K562 (cell line): ENCODE measurements at regions not wholly inside any gene's neighbourhood (a gene's known extent, or its start where the extent isn't known, plus 50 kb on each side); places are given as distances from the start of the nearest gene placed in this dataset.

Source experiments
- BRD4 ChIP-seq: fragments of 200-600 bp; sonication (generic); IDR thresholded peaks from 2 replicates; pipeline ENCODE4 v1.6.1; 2017; ENCODE audit warnings: inconsistent platforms
- CREBBP ChIP-seq: IDR thresholded peaks from one replicate; pipeline ENCODE4 v1.6.1; 2012; ENCODE audit warnings: low read depth, mild to moderate bottlenecking, control low read depth, inconsistent platforms, low read length
- E2F1 ChIP-seq: sonication (generic); formaldehyde crosslinking; IDR thresholded peaks from 2 replicates; pipeline ENCODE4 v1.8.1; 2023; ENCODE audit warnings: mild to moderate bottlenecking, missing genetic modification reagents, moderate library complexity
- E4F1 ChIP-seq: fragments of 250-450 bp; sonication (Bioruptor Pico); IDR thresholded peaks from 2 replicates; pipeline ENCODE4 v1.5.0; 2021; ENCODE audit warnings: mild to moderate bottlenecking, borderline replicate concordance
- KLF16 ChIP-seq: IDR thresholded peaks from 2 replicates; pipeline ENCODE4 v1.6.1; 2016; ENCODE audit warnings: antibody characterized with exemption
- NFE2 ChIP-seq: IDR thresholded peaks from 2 replicates; pipeline ENCODE4 v1.6.1; 2014; ENCODE audit warnings: antibody characterized with exemption, low read depth
- RBM22 ChIP-seq: fragments of 200-400 bp; formaldehyde crosslinking; IDR thresholded peaks from 2 replicates; pipeline ENCODE4 v1.6.1; 2018; ENCODE audit warnings: low read length, low read depth; ENCODE audit not compliant: poor library complexity, severe bottlenecking
- TCF3 ChIP-seq: sonication (generic); formaldehyde crosslinking; IDR thresholded peaks from 2 replicates; pipeline ENCODE4 v1.4.0; 2020; ENCODE audit warnings: mild to moderate bottlenecking, missing genetic modification reagents
- ZNF639 ChIP-seq, 2 experiments: fragments of 200-800 bp in 1 of 2; sonication (Bioruptor generic) in 1 of 2; sonication (generic) in 1 of 2; formaldehyde crosslinking in 1 of 2; IDR thresholded peaks in 1 of 2; conservative IDR thresholded peaks in 1 of 2; 2 replicates each; pipeline versions ENCODE4 v1.5.0 to v1.6.1; 2016 to 2020; ENCODE audit warnings: missing compliant biosample characterization in 1 of 2, missing genetic modification characterization in 1 of 2, missing genetic modification reagents in 1 of 2
- TF ChIP-seq, protein P1 (sequence below), 3 experiments: IDR thresholded peaks in 2 of 3; conservative IDR thresholded peaks in 1 of 3; 2 replicates each; pipeline ENCODE4 v1.5.1; 2011 to 2012; ENCODE audit warnings: low read length in 3 of 3, mild to moderate bottlenecking in 3 of 3, control low read depth in 2 of 3, improper control_type of control experiment in 1 of 3, inconsistent platforms in 1 of 3, low read depth in 1 of 3, mixed read lengths in 1 of 3, moderate library complexity in 1 of 3; ENCODE audit not compliant: insufficient read depth in 2 of 3

DNA sequence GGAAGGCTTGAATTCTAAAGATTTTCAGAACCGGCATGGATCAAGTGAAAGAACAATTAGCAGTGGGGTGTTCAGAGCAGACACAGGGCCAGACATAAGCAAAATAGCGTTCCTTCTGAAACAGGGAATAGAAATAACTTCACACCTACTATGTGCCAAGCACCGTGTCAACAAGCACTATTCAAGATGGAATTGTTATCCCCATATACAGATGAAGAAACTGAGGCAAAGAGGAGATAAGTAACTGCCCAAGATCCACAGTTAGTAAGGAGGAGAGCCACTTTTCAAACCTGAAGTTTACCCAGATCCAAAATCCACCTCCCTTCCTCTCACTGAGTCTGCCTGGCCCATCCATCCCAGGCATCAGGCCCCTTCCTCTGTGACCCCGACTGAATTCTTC lies 73.6 kb upstream of the PIK3CG start:
- TF ChIP-seq KLF16: no peak
- TF ChIP-seq RBM22: no peak
- no peak for TF ChIP-seq ZNF639 (CRISPR knock-in tag; conservative IDR thresholded peaks at IDR 0.05 in 1 of 2, IDR thresholded peaks at IDR 0.05 in 1 of 2)
- no peak for TF ChIP-seq NFE2
- TF ChIP-seq, protein P1, sequence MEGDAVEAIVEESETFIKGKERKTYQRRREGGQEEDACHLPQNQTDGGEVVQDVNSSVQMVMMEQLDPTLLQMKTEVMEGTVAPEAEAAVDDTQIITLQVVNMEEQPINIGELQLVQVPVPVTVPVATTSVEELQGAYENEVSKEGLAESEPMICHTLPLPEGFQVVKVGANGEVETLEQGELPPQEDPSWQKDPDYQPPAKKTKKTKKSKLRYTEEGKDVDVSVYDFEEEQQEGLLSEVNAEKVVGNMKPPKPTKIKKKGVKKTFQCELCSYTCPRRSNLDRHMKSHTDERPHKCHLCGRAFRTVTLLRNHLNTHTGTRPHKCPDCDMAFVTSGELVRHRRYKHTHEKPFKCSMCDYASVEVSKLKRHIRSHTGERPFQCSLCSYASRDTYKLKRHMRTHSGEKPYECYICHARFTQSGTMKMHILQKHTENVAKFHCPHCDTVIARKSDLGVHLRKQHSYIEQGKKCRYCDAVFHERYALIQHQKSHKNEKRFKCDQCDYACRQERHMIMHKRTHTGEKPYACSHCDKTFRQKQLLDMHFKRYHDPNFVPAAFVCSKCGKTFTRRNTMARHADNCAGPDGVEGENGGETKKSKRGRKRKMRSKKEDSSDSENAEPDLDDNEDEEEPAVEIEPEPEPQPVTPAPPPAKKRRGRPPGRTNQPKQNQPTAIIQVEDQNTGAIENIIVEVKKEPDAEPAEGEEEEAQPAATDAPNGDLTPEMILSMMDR (IDR thresholded peaks at IDR 0.05 in 2 of 3, conservative IDR thresholded peaks at IDR 0.05 in 1 of 3; ENCODE audit: insufficient read depth in 2 of 3, low read depth in 1 of 3, low read length in 3 of 3): no peak
- TF ChIP-seq E4F1: no peak
- TF ChIP-seq CREBBP: no peak
- TF ChIP-seq TCF3 (CRISPR knock-in tag): no peak
- TF ChIP-seq E2F1: no peak
- TF ChIP-seq BRD4: no peak
